ENCODE measurements at regions not wholly inside any gene's neighbourhood (a gene's known extent, or its start where the extent isn't known, plus 50 kb on each side); places are given as distances from the start of the nearest gene placed in this dataset.

DNA sequence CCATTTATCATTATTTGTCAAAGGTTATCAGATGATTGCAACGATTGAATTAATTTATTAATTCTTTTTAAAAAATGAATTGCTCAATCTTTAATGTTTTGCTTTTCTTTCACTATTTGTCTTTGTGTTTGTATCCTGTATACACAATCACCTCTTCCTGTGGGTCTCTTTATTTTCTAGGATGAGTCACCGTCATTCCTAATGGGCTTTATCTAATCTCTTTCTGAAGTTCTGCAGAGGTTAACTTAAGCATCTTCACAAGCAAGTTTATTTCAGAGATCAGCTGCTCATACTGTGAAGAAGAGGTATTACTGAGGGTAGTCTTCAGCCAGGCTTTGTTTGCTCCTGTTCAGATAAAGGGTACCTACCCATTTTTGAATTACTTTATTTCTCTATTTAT is 323.9 kb downstream of the NNT start:
- TF ChIP-seq, protein P1, sequence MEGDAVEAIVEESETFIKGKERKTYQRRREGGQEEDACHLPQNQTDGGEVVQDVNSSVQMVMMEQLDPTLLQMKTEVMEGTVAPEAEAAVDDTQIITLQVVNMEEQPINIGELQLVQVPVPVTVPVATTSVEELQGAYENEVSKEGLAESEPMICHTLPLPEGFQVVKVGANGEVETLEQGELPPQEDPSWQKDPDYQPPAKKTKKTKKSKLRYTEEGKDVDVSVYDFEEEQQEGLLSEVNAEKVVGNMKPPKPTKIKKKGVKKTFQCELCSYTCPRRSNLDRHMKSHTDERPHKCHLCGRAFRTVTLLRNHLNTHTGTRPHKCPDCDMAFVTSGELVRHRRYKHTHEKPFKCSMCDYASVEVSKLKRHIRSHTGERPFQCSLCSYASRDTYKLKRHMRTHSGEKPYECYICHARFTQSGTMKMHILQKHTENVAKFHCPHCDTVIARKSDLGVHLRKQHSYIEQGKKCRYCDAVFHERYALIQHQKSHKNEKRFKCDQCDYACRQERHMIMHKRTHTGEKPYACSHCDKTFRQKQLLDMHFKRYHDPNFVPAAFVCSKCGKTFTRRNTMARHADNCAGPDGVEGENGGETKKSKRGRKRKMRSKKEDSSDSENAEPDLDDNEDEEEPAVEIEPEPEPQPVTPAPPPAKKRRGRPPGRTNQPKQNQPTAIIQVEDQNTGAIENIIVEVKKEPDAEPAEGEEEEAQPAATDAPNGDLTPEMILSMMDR (IDR thresholded peaks at IDR 0.05 in 2 of 3, conservative IDR thresholded peaks at IDR 0.05 in 1 of 3; ENCODE audit: insufficient read depth in 2 of 3, low read depth in 1 of 3, low read length in 3 of 3) = no peak
- TF ChIP-seq POLR2A (conservative IDR thresholded peaks at IDR 0.05) (no peak), ARID2 (IDR thresholded peaks at IDR 0.05) (no peak), ATF7 (IDR thresholded peaks at IDR 0.05) (no peak), EZH2 (IDR thresholded peaks at IDR 0.05; ENCODE audit: borderline replicate concordance, low read depth, low read length) (no peak)
- TF ChIP-seq, protein P2, sequence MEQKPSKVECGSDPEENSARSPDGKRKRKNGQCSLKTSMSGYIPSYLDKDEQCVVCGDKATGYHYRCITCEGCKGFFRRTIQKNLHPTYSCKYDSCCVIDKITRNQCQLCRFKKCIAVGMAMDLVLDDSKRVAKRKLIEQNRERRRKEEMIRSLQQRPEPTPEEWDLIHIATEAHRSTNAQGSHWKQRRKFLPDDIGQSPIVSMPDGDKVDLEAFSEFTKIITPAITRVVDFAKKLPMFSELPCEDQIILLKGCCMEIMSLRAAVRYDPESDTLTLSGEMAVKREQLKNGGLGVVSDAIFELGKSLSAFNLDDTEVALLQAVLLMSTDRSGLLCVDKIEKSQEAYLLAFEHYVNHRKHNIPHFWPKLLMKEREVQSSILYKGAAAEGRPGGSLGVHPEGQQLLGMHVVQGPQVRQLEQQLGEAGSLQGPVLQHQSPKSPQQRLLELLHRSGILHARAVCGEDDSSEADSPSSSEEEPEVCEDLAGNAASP (IDR thresholded peaks at IDR 0.05) = no peak
- TF ChIP-seq, protein P3, sequence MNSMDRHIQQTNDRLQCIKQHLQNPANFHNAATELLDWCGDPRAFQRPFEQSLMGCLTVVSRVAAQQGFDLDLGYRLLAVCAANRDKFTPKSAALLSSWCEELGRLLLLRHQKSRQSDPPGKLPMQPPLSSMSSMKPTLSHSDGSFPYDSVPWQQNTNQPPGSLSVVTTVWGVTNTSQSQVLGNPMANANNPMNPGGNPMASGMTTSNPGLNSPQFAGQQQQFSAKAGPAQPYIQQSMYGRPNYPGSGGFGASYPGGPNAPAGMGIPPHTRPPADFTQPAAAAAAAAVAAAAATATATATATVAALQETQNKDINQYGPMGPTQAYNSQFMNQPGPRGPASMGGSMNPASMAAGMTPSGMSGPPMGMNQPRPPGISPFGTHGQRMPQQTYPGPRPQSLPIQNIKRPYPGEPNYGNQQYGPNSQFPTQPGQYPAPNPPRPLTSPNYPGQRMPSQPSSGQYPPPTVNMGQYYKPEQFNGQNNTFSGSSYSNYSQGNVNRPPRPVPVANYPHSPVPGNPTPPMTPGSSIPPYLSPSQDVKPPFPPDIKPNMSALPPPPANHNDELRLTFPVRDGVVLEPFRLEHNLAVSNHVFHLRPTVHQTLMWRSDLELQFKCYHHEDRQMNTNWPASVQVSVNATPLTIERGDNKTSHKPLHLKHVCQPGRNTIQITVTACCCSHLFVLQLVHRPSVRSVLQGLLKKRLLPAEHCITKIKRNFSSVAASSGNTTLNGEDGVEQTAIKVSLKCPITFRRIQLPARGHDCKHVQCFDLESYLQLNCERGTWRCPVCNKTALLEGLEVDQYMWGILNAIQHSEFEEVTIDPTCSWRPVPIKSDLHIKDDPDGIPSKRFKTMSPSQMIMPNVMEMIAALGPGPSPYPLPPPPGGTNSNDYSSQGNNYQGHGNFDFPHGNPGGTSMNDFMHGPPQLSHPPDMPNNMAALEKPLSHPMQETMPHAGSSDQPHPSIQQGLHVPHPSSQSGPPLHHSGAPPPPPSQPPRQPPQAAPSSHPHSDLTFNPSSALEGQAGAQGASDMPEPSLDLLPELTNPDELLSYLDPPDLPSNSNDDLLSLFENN (IDR thresholded peaks at IDR 0.05; ENCODE audit: low read depth in 2 of 2, low read length in 2 of 2) = no peak
